ENCODE measurements at regions not wholly inside any gene's neighbourhood (a gene's known extent, or its start where the extent isn't known, plus 50 kb on each side); places are given as distances from the start of the nearest gene placed in this dataset.
A peak's percentile ranks its signal among the peaks of the same experiment; 100 is the strongest.

GRCh38 chr1:109826446-109826845 is 62.7 kb upstream of the EPS8L3 start:
- DNase-seq, result no peak

GRCh38 chr1:109824349-109825115 is 60.8 kb upstream of the EPS8L3 start:
- no peak for DNase-seq

- no peak for DNase-seq
These were observed 60.0 kb upstream of the EPS8L3 start for GRCh38 chr1:109823543-109824348.

GRCh38 chr1:109822749-109823542 is 59.2 kb upstream of the EPS8L3 start:
- DNase-seq, result no peak

- DNase-seq, result no peak
These were observed 58.4 kb upstream of the EPS8L3 start for GRCh38 chr1:109821831-109822745.

- DNase-seq, result peak; percentile 66 to 71
These were observed 57.5 kb upstream of the EPS8L3 start for GRCh38 chr1:109821221-109821669.

- DNase-seq, result peak in 1 of 2 experiments; percentile 14
These were observed 56.2 kb upstream of the EPS8L3 start for GRCh38 chr1:109819906-109820305.

- peak in 1 of 2 experiments; percentile 16 for DNase-seq
These were observed 55.5 kb upstream of the EPS8L3 start for GRCh38 chr1:109818988-109819764.

- DNase-seq, result peak in 1 of 2 experiments; percentile 11
These were observed 54.7 kb upstream of the EPS8L3 start for GRCh38 chr1:109818271-109818987.

- DNase-seq, result peak in 1 of 2 experiments; percentile 7
These were observed 54.2 kb upstream of the EPS8L3 start for GRCh38 chr1:109817881-109818270.

GRCh38 chr1:109816975-109817535 is 53.3 kb upstream of the EPS8L3 start:
- DNase-seq, result no peak

- peak in 1 of 2 experiments; percentile 9 for DNase-seq
These were observed 52.6 kb upstream of the EPS8L3 start for GRCh38 chr1:109816175-109816811.

GRCh38 chr1:109815809-109816174 is 52.1 kb upstream of the EPS8L3 start:
- DNase-seq, result no peak

GRCh38 chr1:109814993-109815786 is 51.5 kb upstream of the EPS8L3 start:
- DNase-seq, result peak in 1 of 2 experiments; percentile 12

- no peak for DNase-seq
These were observed 50.5 kb upstream of the EPS8L3 start for GRCh38 chr1:109814223-109814622.

Data from activated T-cell treated with anti-CD3 and anti-CD28 coated beads, Interleukin-2, amount 50 U/mL, for 48 hours (primary cell).